Natural killer cell (primary cell): ENCODE measurements at regions not wholly inside any gene's neighbourhood (a gene's known extent, or its start where the extent isn't known, plus 50 kb on each side); places are given as distances from the start of the nearest gene placed in this dataset.

Experiments used
- ATAC-seq, 3 donors: fragments of 150-1000 bp in 2 of 3; fragments of 200-7000 bp in 1 of 3; cut with Tn5 transposase; 1 replicate in 1 of 3; 2 replicates in 2 of 3; pipeline ENCODE4 v1.10.0; 2021; ENCODE audit warnings: mild to moderate bottlenecking in 2 of 3, moderate library complexity in 2 of 3
- DNase-seq, 2 donors: peaks; one replicate each; pipeline versions ENCODE4 v3.0.0 to v3.0.0-alpha.2; 2013 to 2021; ENCODE audit warnings: mixed read lengths in 1 of 2
- H3K27ac ChIP-seq: one replicate; pipeline ENCODE4 v1.5.1; 2013; ENCODE audit warnings: mild to moderate bottlenecking, low read length
- H3K27me3 ChIP-seq: one replicate; pipeline ENCODE4 v1.6.1; 2013; ENCODE audit warnings: low read length; ENCODE audit not compliant: control insufficient read depth, insufficient read depth
- H3K36me3 ChIP-seq: one replicate; pipeline ENCODE4 v1.6.1; 2013; ENCODE audit warnings: low read length; ENCODE audit not compliant: control insufficient read depth, insufficient read depth
- H3K4me1 ChIP-seq: one replicate; pipeline ENCODE4 v1.6.1; 2013; ENCODE audit warnings: low read length; ENCODE audit not compliant: control insufficient read depth, insufficient read depth
- H3K4me3 ChIP-seq: one replicate; pipeline ENCODE4 v1.5.1; 2013; ENCODE audit warnings: low read length
- H3K9me3 ChIP-seq: one replicate; pipeline ENCODE4 v1.6.1; 2013; ENCODE audit warnings: low read length; ENCODE audit not compliant: control insufficient read depth, insufficient read depth
- H3K27ac Mint-ChIP-seq, 2 donors: one replicate each; pipeline ENCODE4 v1.8.0; 2022; ENCODE audit warnings: mild to moderate bottlenecking in 2 of 2, mixed read lengths in 2 of 2, moderate library complexity in 1 of 2
- H3K27me3 Mint-ChIP-seq, 2 donors: one replicate each; pipeline ENCODE4 v1.8.0; 2022; ENCODE audit warnings: low read depth in 2 of 2, mixed read lengths in 2 of 2
- H3K36me3 Mint-ChIP-seq: one replicate; pipeline ENCODE4 v1.8.0; 2022; ENCODE audit warnings: mixed read lengths
- H3K4me1 Mint-ChIP-seq, 2 donors: one replicate each; pipeline ENCODE4 v1.8.0; 2022; ENCODE audit warnings: mixed read lengths in 2 of 2
- H3K4me3 Mint-ChIP-seq: one replicate; pipeline ENCODE4 v1.8.0; 2022; ENCODE audit warnings: mild to moderate bottlenecking, moderate library complexity, mixed read lengths
- H3K9me3 Mint-ChIP-seq, 2 donors: one replicate each; pipeline ENCODE4 v1.8.0; 2022; ENCODE audit warnings: mixed read lengths in 2 of 2
- WGBS: methylation state at CpG from one replicate; pipeline ENCODE4 v1.1.7; 2013; ENCODE audit warnings: missing lambda C conversion rate; ENCODE audit not compliant: insufficient coverage; 5-methylcytosine and 5-hydroxymethylcytosine counted together
- intact Hi-C: fragments of 100-400 bp; cut with micrococcal nuclease; formaldehyde crosslinking; loops from one replicate; pipeline ENCODE4 v1.14.2; 2022
- TF ChIP-seq, protein P1 (sequence below): fragments of 200-600 bp; IDR thresholded peaks from one replicate; pipeline ENCODE4 v1.8.0; 2022; ENCODE audit warnings: antibody characterized with exemption

DNA sequence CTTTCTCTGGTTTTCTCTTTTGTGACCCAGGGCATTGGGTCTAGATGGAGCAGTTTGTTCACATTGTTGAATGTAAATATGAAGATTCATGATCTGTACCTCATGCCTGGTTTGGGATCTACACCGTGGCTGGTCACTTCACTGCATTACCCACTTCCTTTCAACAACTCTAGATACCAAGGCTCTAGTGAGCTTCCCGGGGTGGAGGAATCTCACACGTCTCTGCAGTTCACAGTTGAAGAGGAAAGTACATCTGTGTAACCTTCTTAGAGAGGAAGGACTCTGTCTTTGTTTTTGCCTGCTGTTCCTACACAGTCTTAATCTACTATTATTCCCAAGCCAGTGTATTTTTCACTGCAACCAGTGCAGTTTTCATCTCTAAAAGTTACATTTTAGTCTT is 574.8 kb downstream of the MBD2 start:
- no peaks in the 10 kb centered on the region for H3K4me1 Mint-ChIP-seq
- Histone ChIP-seq H3K4me3 (no peak overlapping the region), H3K4me1 (no peaks in the 10 kb centered on the region), H3K27ac (no peak overlapping the region), H3K27me3 (no peaks in the 10 kb centered on the region), H3K36me3 (no peaks in the 10 kb centered on the region), H3K9me3 (no peaks in the 10 kb centered on the region)
- H3K27me3 Mint-ChIP-seq: no peaks in the 10 kb centered on the region
- H3K36me3 Mint-ChIP-seq: no peaks in the 10 kb centered on the region
- ATAC-seq (no peak), DNase-seq (no peak)
- 20% methylated on average over 1 of the region's 3 CpGs for WGBS
- H3K27ac Mint-ChIP-seq: no peak overlapping the region
- peaks cover 11 to 19% of the 10 kb centered on the region in 2 donors for H3K9me3 Mint-ChIP-seq
- H3K4me3 Mint-ChIP-seq: no peak overlapping the region
- intact Hi-C loops: no loop called here
- TF ChIP-seq, protein P1, sequence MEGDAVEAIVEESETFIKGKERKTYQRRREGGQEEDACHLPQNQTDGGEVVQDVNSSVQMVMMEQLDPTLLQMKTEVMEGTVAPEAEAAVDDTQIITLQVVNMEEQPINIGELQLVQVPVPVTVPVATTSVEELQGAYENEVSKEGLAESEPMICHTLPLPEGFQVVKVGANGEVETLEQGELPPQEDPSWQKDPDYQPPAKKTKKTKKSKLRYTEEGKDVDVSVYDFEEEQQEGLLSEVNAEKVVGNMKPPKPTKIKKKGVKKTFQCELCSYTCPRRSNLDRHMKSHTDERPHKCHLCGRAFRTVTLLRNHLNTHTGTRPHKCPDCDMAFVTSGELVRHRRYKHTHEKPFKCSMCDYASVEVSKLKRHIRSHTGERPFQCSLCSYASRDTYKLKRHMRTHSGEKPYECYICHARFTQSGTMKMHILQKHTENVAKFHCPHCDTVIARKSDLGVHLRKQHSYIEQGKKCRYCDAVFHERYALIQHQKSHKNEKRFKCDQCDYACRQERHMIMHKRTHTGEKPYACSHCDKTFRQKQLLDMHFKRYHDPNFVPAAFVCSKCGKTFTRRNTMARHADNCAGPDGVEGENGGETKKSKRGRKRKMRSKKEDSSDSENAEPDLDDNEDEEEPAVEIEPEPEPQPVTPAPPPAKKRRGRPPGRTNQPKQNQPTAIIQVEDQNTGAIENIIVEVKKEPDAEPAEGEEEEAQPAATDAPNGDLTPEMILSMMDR: no peak

DNA sequence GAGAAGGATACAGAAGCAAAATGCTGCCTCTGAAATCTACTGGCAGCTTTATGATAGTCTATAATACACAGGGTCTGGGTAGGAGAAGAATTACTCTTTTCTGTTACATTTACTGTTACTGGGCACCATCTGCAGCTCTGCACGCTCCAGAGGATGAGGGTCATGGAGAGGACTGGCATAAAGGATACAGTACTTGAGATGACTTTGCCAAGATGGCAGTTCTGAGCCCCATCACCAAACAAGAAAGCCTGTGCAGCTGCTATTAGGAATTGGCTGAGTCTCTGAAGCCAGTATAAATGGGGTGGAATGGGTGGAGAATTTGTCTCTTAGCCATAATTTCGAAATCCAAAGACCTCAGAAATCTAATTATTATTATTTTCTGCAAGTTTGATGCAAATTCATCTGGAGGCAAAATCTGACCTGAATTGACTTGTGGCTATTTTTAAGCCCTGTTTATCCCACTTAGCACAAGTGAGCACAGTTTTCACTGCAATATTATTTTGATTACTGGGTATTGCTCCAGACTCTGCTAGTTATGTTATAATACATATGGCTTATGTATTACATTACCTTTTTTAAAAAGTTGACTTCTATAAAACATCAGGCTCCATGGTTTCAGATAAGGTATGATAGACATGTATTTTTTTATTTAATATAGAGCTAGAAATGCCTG is 579.5 kb downstream of the MBD2 start:
- H3K9me3 Mint-ChIP-seq: peaks cover 5 to 11% of the 10 kb centered on the region in 2 donors

DNA sequence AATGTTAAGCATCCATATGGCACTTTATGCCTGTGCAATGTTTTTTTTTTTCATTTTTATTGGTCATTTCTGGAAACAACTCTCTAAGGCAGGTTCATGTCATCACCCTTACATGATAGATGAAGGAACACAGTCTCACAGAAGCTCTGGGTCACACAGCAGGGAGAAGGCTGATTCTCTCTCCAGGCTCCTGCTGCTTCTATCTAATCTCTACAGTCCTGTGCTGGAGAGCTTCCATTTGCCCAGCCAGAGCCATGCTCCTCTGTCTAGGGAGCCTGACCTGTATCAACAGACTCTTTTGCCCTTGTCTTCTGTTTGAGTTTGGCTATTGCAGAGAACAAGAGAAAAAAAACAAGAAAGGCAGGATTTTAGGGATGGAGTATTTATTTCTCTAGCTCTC is 584.8 kb downstream of the MBD2 start:
- no peaks in the 10 kb centered on the region for H3K9me3 ChIP-seq
- Mint-ChIP-seq H3K4me1 (no peaks in the 10 kb centered on the region), H3K36me3 (no peaks in the 10 kb centered on the region), H3K4me3 (no peak overlapping the region), H3K9me3 (peaks cover 10 to 11% of the 10 kb centered on the region in 2 donors), H3K27me3 (no peaks in the 10 kb centered on the region), H3K27ac (no peak overlapping the region)
- no peak overlapping the region for H3K4me3 ChIP-seq
- H3K4me1 ChIP-seq: no peaks in the 10 kb centered on the region
- DNase-seq (no peak), ATAC-seq (no peak)
- no peaks in the 10 kb centered on the region for H3K36me3 ChIP-seq
- intact Hi-C loops: no loop called here
- no peak overlapping the region for H3K27ac ChIP-seq
- TF ChIP-seq, protein P1: no peak
- no peaks in the 10 kb centered on the region for H3K27me3 ChIP-seq

More for the DNA sequence above, 579.5 kb downstream of the MBD2 start:
- Mint-ChIP-seq H3K27ac (no peak overlapping the region), H3K27me3 (no peaks in the 10 kb centered on the region), H3K4me3 (no peak overlapping the region), H3K36me3 (no peaks in the 10 kb centered on the region), H3K4me1 (no peaks in the 10 kb centered on the region)
- 93% methylated on average over 1 of the region's 2 CpGs for WGBS
- intact Hi-C loops: no loop called here
- Histone ChIP-seq H3K27ac (no peak overlapping the region), H3K4me1 (no peaks in the 10 kb centered on the region), H3K27me3 (no peaks in the 10 kb centered on the region), H3K4me3 (no peak overlapping the region), H3K9me3 (no peaks in the 10 kb centered on the region), H3K36me3 (no peaks in the 10 kb centered on the region)
- ATAC-seq: no peak
- DNase-seq: no peak
- TF ChIP-seq, protein P1: no peak

DNA sequence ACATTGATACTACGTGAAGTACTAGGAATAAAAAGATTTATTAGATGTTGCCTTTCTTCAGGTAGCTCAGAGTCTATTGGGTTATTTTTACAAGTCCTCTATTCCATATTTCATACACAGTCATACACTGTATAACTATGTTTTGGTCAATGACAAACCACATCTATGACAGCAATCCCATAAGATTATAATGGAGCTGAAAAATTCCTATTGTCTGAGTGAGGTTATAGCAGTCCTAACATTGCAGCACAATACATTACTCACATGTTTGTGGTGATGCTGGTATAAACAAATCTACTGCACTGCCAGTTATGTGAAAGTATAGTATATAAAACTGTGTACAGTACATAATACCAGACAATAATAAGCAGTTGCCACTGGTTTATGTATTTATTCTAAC is 595.1 kb downstream of the MBD2 start:
- Mint-ChIP-seq H3K4me1 (no peaks in the 10 kb centered on the region), H3K27ac (no peak overlapping the region), H3K36me3 (peaks cover 15% of the 10 kb centered on the region), H3K4me3 (no peak overlapping the region), H3K9me3 (peaks cover 19 to 28% of the 10 kb centered on the region in 2 donors), H3K27me3 (no peaks in the 10 kb centered on the region)
- no peaks in the 10 kb centered on the region for H3K27me3 ChIP-seq
- H3K27ac ChIP-seq: no peak overlapping the region
- DNase-seq (no peak), ATAC-seq (no peak)
- no peak overlapping the region for H3K4me3 ChIP-seq
- TF ChIP-seq, protein P1: no peak
- peaks cover 7% of the 10 kb centered on the region for H3K9me3 ChIP-seq
- no CpG with 5 or more reads among the region's 1 CpG for WGBS
- no peaks in the 10 kb centered on the region for H3K4me1 ChIP-seq
- intact Hi-C loops: no loop called here
- H3K36me3 ChIP-seq: no peaks in the 10 kb centered on the region
